ENCODE measurements at regions not wholly inside any gene's neighbourhood (a gene's known extent, or its start where the extent isn't known, plus 50 kb on each side); places are given as distances from the start of the nearest gene placed in this dataset.

DNA sequence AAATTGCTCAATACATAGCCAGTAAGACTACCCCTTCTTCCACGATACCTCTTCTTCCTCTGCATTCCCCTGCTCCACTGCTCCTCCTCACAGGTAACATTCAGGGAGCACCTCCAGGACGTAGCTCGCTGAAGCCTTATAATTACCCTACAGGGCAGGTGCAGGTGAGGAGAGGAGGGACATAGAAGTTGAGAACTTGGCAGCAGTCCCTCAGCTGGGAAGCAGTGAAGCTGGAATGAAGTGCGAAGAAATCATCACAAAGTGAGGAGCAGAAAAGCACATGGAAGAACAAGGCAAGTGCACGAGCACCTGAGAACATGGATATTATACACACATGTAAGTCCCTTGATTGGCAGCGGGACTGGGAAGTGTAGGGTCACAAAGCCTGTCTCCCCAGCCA is 118.2 kb downstream of the HSD17B3 start:
- no peak overlapping the region for H3K27ac ChIP-seq (ENCODE audit: low read depth, low read length, poor library complexity, severe bottlenecking)
- no peaks in the 10 kb centered on the region for H4K20me1 ChIP-seq (ENCODE audit: insufficient read depth, low read length)
- H3K4me2 ChIP-seq (ENCODE audit: low read length): no peak overlapping the region
- H3K4me3 ChIP-seq (ENCODE audit: low read depth, low read length, poor library complexity, severe bottlenecking): no peak overlapping the region
- H3K9me2 ChIP-seq (ENCODE audit: insufficient read depth, low read length): no peaks in the 10 kb centered on the region
- TF ChIP-seq CTCF (conservative IDR thresholded peaks at IDR 0.05; ENCODE audit: low read length): no peak
- TF ChIP-seq EZH2phosphoT487 (IDR thresholded peaks at IDR 0.05; ENCODE audit: borderline replicate concordance, low read depth, low read length): no peak
- no TSS peak for BruUV-seq (replicated peaks)
- ChIA-PET POLR2A (no interaction called here), CTCF (ENCODE audit: unreplicated experiment) (no interaction called here)
- H3K36me3 ChIP-seq (ENCODE audit: insufficient read depth, low read length): no peaks in the 10 kb centered on the region
- H3K4me1 ChIP-seq (ENCODE audit: insufficient read depth, low read length, poor library complexity, severe bottlenecking): no peaks in the 10 kb centered on the region
- intact Hi-C loops (cut with micrococcal nuclease; ENCODE audit: unreplicated experiment): no loop called here
- no peaks in the 10 kb centered on the region for H3K79me2 ChIP-seq (ENCODE audit: insufficient read depth, low read depth, low read length)
- no peaks in the 10 kb centered on the region for H3K9me3 ChIP-seq (ENCODE audit: low read length)
- DNase-seq (ENCODE audit: low spot score): no peak
- no peak overlapping the region for H2AFZ ChIP-seq (ENCODE audit: low read length)

GRCh38 chr9:96178153-96178552 is 123.8 kb downstream of the HSD17B3 start:
- no peak overlapping the region for H3K4me3 ChIP-seq (ENCODE audit: low read depth, low read length, poor library complexity, severe bottlenecking)

DNA sequence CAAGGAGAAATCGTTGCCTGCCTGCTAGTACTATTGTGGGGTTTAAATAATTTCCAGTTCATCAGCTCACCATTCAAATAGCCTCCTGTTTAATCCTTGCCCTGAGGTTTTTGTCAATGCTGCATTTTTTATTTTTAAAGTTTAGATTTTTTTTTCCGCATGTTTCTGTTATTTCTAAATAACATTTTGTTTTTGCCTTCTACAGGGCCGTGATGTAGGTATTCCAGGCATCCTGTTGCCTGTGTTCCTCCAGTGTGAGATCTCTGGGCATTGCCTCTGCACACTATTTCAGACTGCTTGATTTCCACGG is 124.3 kb downstream of the HSD17B3 start:
- CTCF ChIA-PET (ENCODE audit: unreplicated experiment): no interaction called here
- Histone ChIP-seq H3K36me3 (ENCODE audit: insufficient read depth, low read length) (no peaks in the 10 kb centered on the region), H4K20me1 (ENCODE audit: insufficient read depth, low read length) (no peaks in the 10 kb centered on the region), H3K9me2 (ENCODE audit: insufficient read depth, low read length) (no peaks in the 10 kb centered on the region), H3K4me3 (ENCODE audit: low read depth, low read length, poor library complexity, severe bottlenecking) (no peak overlapping the region), H3K9me3 (ENCODE audit: low read length) (no peaks in the 10 kb centered on the region), H3K79me2 (ENCODE audit: insufficient read depth, low read depth, low read length) (no peaks in the 10 kb centered on the region), H3K27ac (ENCODE audit: low read depth, low read length, poor library complexity, severe bottlenecking) (no peak overlapping the region), H3K4me2 (ENCODE audit: low read length) (no peak overlapping the region), H2AFZ (ENCODE audit: low read length) (no peak overlapping the region), H3K4me1 (ENCODE audit: insufficient read depth, low read length, poor library complexity, severe bottlenecking) (no peaks in the 10 kb centered on the region)
- BruUV-seq (replicated peaks): no TSS peak
- POLR2A ChIA-PET: interaction anchor here (0.7 kb wide), 1 partner anchor 20 kb away, joined by 3 read pairs; no protein-coding TSS in a partner anchor
- TF ChIP-seq EZH2phosphoT487 (IDR thresholded peaks at IDR 0.05; ENCODE audit: borderline replicate concordance, low read depth, low read length): no peak
- TF ChIP-seq CTCF (conservative IDR thresholded peaks at IDR 0.05; ENCODE audit: low read length): no peak
- DNase-seq (ENCODE audit: low spot score): no peak
- intact Hi-C loops (cut with micrococcal nuclease; ENCODE audit: unreplicated experiment): no loop called here

More at GRCh38 chr9:96178153-96178552, 123.8 kb downstream of the HSD17B3 start:
- no peaks in the 10 kb centered on the region for H3K4me1 ChIP-seq (ENCODE audit: insufficient read depth, low read length, poor library complexity, severe bottlenecking)
- no peak for TF ChIP-seq EZH2phosphoT487 (IDR thresholded peaks at IDR 0.05; ENCODE audit: borderline replicate concordance, low read depth, low read length)
- no peak for TF ChIP-seq CTCF (conservative IDR thresholded peaks at IDR 0.05; ENCODE audit: low read length)
- H3K27ac ChIP-seq (ENCODE audit: low read depth, low read length, poor library complexity, severe bottlenecking): no peak overlapping the region
- ChIA-PET CTCF (ENCODE audit: unreplicated experiment) (no interaction called here), POLR2A (no interaction called here)
- no peaks in the 10 kb centered on the region for H3K79me2 ChIP-seq (ENCODE audit: insufficient read depth, low read depth, low read length)
- H2AFZ ChIP-seq (ENCODE audit: low read length): no peak overlapping the region
- H4K20me1 ChIP-seq (ENCODE audit: insufficient read depth, low read length): no peaks in the 10 kb centered on the region
- H3K4me2 ChIP-seq (ENCODE audit: low read length): no peak overlapping the region
- H3K9me3 ChIP-seq (ENCODE audit: low read length): no peaks in the 10 kb centered on the region
- no peak for DNase-seq (ENCODE audit: low spot score)
- no peaks in the 10 kb centered on the region for H3K9me2 ChIP-seq (ENCODE audit: insufficient read depth, low read length)
- no TSS peak for BruUV-seq (replicated peaks)
- intact Hi-C loops (cut with micrococcal nuclease; ENCODE audit: unreplicated experiment): no loop called here
- H3K36me3 ChIP-seq (ENCODE audit: insufficient read depth, low read length): no peaks in the 10 kb centered on the region
